Vagina (tissue), 2 donors: ENCODE measurements at regions not wholly inside any gene's neighbourhood (a gene's known extent, or its start where the extent isn't known, plus 50 kb on each side); places are given as distances from the start of the nearest gene placed in this dataset.

Experiments used
- DNase-seq, 2 donors: peaks; one replicate each; pipeline ENCODE4 v3.0.0-alpha.2; 2017; ENCODE audit errors: extremely low spot score in 2 of 2
- H3K27ac ChIP-seq: fragments of 200-600 bp; sonication (generic); one replicate; pipeline ENCODE4 v1.5.1; 2019
- H3K27me3 ChIP-seq: fragments of 200-600 bp; sonication (generic); one replicate; pipeline ENCODE4 v1.5.1; 2019
- H3K36me3 ChIP-seq, 2 donors: fragments of 200-600 bp; sonication (generic); one replicate each; pipeline ENCODE4 v1.5.1; 2017 to 2019
- H3K4me1 ChIP-seq: fragments of 200-600 bp; sonication (generic); one replicate; pipeline ENCODE4 v1.5.1; 2019
- H3K4me3 ChIP-seq, 2 donors: fragments of 200-600 bp; sonication (generic); 1 replicate in 1 of 2; 2 replicates in 1 of 2; pipeline ENCODE4 v1.5.1; 2016 to 2019
- H3K9me3 ChIP-seq: fragments of 200-600 bp; sonication (generic); one replicate; pipeline ENCODE4 v1.5.1; 2019
- POLR2A ChIP-seq, 2 donors: fragments of 450-650 bp; IDR thresholded peaks; one replicate each; pipeline ENCODE4 v1.6.1; 2017; ENCODE audit warnings: antibody characterized with exemption in 2 of 2, mild to moderate bottlenecking in 2 of 2, moderate library complexity in 2 of 2
- POLR2AphosphoS5 ChIP-seq, 2 donors: sonication (generic); formaldehyde crosslinking; IDR thresholded peaks; one replicate each; pipeline ENCODE4 v1.9.0; 2017; ENCODE audit warnings: antibody characterized with exemption in 2 of 2, mild to moderate bottlenecking in 2 of 2, low read depth in 1 of 2; ENCODE audit not compliant: insufficient read depth in 1 of 2
- intact Hi-C: fragments of 100-400 bp; cut with DNase I; formaldehyde crosslinking; loops from one replicate; pipeline ENCODE4 v1.15.1; 2023
- TF ChIP-seq, protein P1 (sequence below), 3 experiments: fragments of 450-650 bp in 2 of 3; fragments of 200-600 bp in 1 of 3; sonication (generic) in 1 of 3; IDR thresholded peaks; one replicate each; pipeline ENCODE4 v1.5.1; 2017 to 2019; ENCODE audit warnings: antibody characterized with exemption in 3 of 3, mild to moderate bottlenecking in 2 of 3, moderate library complexity in 2 of 3

DNA sequence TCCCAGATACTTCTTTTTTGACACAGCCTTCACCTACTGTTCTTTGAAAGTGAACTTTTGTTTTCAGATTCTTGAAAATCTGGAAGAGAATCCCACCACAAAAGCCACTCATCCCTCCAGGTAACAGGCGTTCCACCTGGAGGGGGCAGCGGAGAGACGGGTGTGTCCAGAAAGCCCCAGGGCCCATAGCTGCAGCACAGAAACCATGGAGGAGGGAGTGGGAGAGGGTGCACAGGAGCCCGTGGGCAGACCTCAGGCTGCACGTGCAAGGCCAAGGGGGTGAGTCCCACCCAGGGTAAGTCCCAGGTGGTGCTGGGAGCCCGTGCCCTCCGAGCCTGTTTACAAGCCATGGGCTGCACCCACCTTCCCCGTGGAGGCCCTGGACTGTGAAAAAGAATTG is 86.5 kb downstream of the PSMG1 start:
- Histone ChIP-seq H3K27me3 (no peaks in the 10 kb centered on the region), H3K27ac (no peak overlapping the region), H3K36me3 (no peaks in the 10 kb centered on the region), H3K9me3 (no peaks in the 10 kb centered on the region), H3K4me1 (peaks cover 10% of the 10 kb centered on the region), H3K4me3 (no peak overlapping the region)
- no peak for DNase-seq
- TF ChIP-seq, protein P1, sequence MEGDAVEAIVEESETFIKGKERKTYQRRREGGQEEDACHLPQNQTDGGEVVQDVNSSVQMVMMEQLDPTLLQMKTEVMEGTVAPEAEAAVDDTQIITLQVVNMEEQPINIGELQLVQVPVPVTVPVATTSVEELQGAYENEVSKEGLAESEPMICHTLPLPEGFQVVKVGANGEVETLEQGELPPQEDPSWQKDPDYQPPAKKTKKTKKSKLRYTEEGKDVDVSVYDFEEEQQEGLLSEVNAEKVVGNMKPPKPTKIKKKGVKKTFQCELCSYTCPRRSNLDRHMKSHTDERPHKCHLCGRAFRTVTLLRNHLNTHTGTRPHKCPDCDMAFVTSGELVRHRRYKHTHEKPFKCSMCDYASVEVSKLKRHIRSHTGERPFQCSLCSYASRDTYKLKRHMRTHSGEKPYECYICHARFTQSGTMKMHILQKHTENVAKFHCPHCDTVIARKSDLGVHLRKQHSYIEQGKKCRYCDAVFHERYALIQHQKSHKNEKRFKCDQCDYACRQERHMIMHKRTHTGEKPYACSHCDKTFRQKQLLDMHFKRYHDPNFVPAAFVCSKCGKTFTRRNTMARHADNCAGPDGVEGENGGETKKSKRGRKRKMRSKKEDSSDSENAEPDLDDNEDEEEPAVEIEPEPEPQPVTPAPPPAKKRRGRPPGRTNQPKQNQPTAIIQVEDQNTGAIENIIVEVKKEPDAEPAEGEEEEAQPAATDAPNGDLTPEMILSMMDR (IDR thresholded peaks at IDR 0.05), result no peak
- TF ChIP-seq POLR2AphosphoS5 (IDR thresholded peaks at IDR 0.05; ENCODE audit: insufficient read depth in 1 of 2, low read depth in 1 of 2) (no peak), POLR2A (IDR thresholded peaks at IDR 0.05) (no peak)
- intact Hi-C loops, result no loop called here

DNA sequence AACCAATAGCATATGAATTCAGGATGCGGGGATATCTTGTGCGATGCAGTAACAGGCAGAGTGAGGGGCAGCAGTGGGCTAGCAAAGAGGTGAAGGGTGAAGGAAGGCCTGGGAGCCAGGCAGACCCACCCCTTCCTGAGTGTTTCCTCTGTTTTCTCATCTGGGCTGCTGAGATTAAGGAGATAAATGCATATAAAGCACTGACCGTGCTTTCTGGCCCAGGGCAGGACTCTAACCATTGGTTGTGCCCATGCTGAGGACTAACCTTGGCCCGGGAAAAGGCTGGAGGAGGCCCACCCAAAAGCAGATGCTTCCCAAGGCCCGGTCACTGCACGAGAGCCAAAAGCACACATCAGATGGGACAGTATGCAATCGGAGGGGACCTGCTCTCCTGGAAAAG is 87.6 kb downstream of the PSMG1 start:
- Histone ChIP-seq H3K27me3 (no peaks in the 10 kb centered on the region), H3K4me3 (no peak overlapping the region), H3K27ac (no peak overlapping the region), H3K4me1 (peaks cover 10% of the 10 kb centered on the region), H3K9me3 (no peaks in the 10 kb centered on the region), H3K36me3 (no peaks in the 10 kb centered on the region)
- intact Hi-C loops, result no loop called here
- TF ChIP-seq POLR2AphosphoS5 (IDR thresholded peaks at IDR 0.05; ENCODE audit: insufficient read depth in 1 of 2, low read depth in 1 of 2), result no peak
- TF ChIP-seq, protein P1 (IDR thresholded peaks at IDR 0.05), result no peak
- no peak for TF ChIP-seq POLR2A (IDR thresholded peaks at IDR 0.05)
- no peak for DNase-seq

DNA sequence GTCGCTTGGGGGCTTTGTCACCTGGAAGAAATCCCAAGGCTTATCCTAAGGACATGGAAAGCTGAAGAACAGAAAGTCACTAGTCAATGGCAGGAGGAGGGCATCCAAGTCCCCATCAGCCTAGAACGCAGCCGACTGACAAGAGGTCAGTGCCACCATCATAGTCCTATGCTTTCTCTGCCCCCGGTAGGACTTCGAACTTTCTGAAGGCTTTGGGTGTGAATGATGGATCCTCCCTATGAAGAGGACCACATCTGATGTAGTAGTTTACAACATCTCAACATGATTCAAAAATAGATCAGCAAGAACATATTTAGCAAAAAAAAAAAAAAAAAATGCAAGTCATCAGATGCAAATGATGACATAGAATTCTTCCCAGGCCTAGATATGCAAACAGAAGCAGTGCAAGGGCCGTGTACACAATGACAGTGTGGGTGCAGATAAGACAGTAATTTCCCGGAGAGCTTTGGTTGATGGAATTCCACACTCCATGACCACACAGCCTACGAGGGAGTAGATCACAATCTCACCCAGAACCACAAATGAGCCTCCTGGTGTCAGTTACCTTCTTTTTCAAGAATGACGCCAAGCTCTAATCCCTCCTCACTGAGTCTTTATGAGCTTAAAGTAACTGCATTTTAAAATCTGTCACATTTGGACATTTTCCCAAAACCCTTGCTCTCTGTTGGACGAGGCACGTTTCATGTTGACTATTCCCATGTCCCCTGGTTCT is 88.2 kb downstream of the PSMG1 start:
- Histone ChIP-seq H3K4me1 (peaks cover 10% of the 10 kb centered on the region), H3K4me3 (no peak overlapping the region), H3K27ac (no peak overlapping the region), H3K36me3 (no peaks in the 10 kb centered on the region), H3K9me3 (no peaks in the 10 kb centered on the region), H3K27me3 (no peaks in the 10 kb centered on the region)
- intact Hi-C loops, result no loop called here
- TF ChIP-seq, protein P1 (IDR thresholded peaks at IDR 0.05), result no peak
- TF ChIP-seq POLR2AphosphoS5 (IDR thresholded peaks at IDR 0.05; ENCODE audit: insufficient read depth in 1 of 2, low read depth in 1 of 2), result no peak
- no peak for TF ChIP-seq POLR2A (IDR thresholded peaks at IDR 0.05)
- no peak for DNase-seq

DNA sequence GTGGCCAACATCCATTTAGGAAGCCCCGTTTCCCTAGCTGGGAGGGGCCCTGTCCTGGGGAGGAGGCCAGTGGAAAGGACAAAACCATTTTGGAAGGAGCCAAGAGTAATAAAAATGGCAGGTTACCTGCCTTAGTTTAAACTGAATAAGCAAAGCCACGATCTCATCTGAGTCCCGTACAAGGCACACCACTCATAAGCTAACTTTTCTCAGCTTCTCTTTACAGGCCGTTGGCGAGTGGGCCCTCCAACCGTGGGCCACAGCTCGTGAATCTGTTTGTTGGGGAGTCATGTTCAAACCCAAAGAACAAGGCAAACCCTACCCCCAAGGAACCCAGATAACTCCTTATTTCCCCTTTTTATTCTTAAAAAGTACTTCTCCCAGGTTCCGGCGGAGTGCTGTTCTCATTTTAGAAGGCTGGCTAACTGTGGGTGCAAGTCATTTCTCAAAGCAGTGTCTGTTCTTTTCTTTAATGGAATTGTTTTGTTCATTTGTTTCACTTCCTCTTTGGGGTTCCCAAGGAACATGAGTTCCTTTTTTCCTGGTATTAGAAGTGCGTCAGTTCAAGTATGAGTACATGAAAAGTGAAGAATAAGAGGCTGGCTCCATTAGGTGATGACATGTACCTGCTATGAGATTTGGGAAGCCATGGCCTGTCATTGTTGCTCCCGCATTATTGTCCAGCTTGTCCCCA is 89.0 kb downstream of the PSMG1 start:
- TF ChIP-seq POLR2A (IDR thresholded peaks at IDR 0.05), result no peak
- no peak for TF ChIP-seq POLR2AphosphoS5 (IDR thresholded peaks at IDR 0.05; ENCODE audit: insufficient read depth in 1 of 2, low read depth in 1 of 2)
- TF ChIP-seq, protein P1 (IDR thresholded peaks at IDR 0.05), result no peak
- H3K4me3 ChIP-seq, result no peak overlapping the region
- no peaks in the 10 kb centered on the region for H3K27me3 ChIP-seq
- H3K9me3 ChIP-seq, result no peaks in the 10 kb centered on the region
- no peak overlapping the region for H3K27ac ChIP-seq
- no peaks in the 10 kb centered on the region for H3K36me3 ChIP-seq
- intact Hi-C loops, result no loop called here
- no peak for DNase-seq
- peaks cover 10% of the 10 kb centered on the region for H3K4me1 ChIP-seq

DNA sequence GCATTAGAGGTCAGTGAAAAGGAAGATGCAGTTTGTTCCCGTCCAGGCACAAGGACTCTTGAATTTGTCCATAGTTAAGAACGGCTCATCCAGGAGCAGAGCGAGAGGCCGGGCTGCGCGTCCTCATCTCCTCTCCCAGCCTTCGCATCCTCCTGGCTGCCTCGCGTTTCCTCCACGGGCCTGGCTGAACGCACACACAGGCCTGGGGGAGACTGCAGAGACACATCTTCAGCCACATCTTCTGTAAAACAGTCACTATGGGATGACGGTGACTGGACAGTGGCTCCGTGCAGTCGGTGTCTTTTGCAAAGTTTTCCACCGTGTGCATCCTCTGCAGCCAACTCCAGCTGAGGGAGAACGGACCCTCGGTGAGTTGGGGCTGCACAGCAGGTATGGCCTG is 89.7 kb downstream of the PSMG1 start:
- intact Hi-C loops, result no loop called here
- TF ChIP-seq POLR2AphosphoS5 (IDR thresholded peaks at IDR 0.05; ENCODE audit: insufficient read depth in 1 of 2, low read depth in 1 of 2), result no peak
- TF ChIP-seq, protein P1 (IDR thresholded peaks at IDR 0.05), result no peak
- TF ChIP-seq POLR2A (IDR thresholded peaks at IDR 0.05), result no peak

More for the DNA sequence above, 89.7 kb downstream of the PSMG1 start:
- no peak overlapping the region for H3K27ac ChIP-seq
- DNase-seq, result no peak
- no peaks in the 10 kb centered on the region for H3K36me3 ChIP-seq
- no peak overlapping the region for H3K4me3 ChIP-seq
- no peaks in the 10 kb centered on the region for H3K9me3 ChIP-seq
- H3K27me3 ChIP-seq, result no peaks in the 10 kb centered on the region
- H3K4me1 ChIP-seq, result peaks cover 6% of the 10 kb centered on the region
